ENCODE measurements at regions not wholly inside any gene's neighbourhood (a gene's known extent, or its start where the extent isn't known, plus 50 kb on each side); places are given as distances from the start of the nearest gene placed in this dataset.

GRCh38 chr3:167116120-167116922 is 263.8 kb downstream of the ZBBX start:
- H3K4me1 ChIP-seq (ENCODE audit: control insufficient read depth in 2 of 3, insufficient read depth in 2 of 3, low read depth in 1 of 3, low read length in 3 of 3), result no peaks in the 10 kb centered on the region
- H3K27ac ChIP-seq (ENCODE audit: low read depth in 2 of 2, low read length in 2 of 2), result no peak overlapping the region
- DNase-seq (peak in 1 of 5 donors; percentile 72), FAIRE-seq (no peak)
- H3K4me3 ChIP-seq (ENCODE audit: low read length in 3 of 3), result no peak overlapping the region
- H3K9ac ChIP-seq (ENCODE audit: low read length in 3 of 3), result no peak overlapping the region
- intact Hi-C loops (cut with DNase I), result no loop called here
- no peaks in the 10 kb centered on the region for H3K36me3 ChIP-seq (ENCODE audit: control insufficient read depth in 2 of 3, insufficient read depth in 3 of 3, low read length in 3 of 3)
- TF ChIP-seq CTCF (IDR thresholded peaks at IDR 0.05; ENCODE audit: borderline replicate concordance, extremely low read depth, insufficient read depth), result no peak
- H3K27me3 ChIP-seq (ENCODE audit: control insufficient read depth, insufficient read depth, low read length), result no peaks in the 10 kb centered on the region
- H3K9me3 ChIP-seq (ENCODE audit: control insufficient read depth in 2 of 3, insufficient read depth in 1 of 3, low read length in 3 of 3), result no peaks in the 10 kb centered on the region

GRCh38 chr3:167115331-167115934 is 264.7 kb downstream of the ZBBX start:
- DNase-seq (peak in 1 of 5 donors; percentile 58), FAIRE-seq (no peak)
- Histone ChIP-seq H3K9me3 (ENCODE audit: control insufficient read depth in 2 of 3, insufficient read depth in 1 of 3, low read length in 3 of 3) (no peaks in the 10 kb centered on the region), H3K4me1 (ENCODE audit: control insufficient read depth in 2 of 3, insufficient read depth in 2 of 3, low read depth in 1 of 3, low read length in 3 of 3) (no peaks in the 10 kb centered on the region), H3K27me3 (ENCODE audit: control insufficient read depth, insufficient read depth, low read length) (no peaks in the 10 kb centered on the region), H3K4me3 (ENCODE audit: low read length in 3 of 3) (no peak overlapping the region), H3K27ac (ENCODE audit: low read depth in 2 of 2, low read length in 2 of 2) (no peak overlapping the region), H3K36me3 (ENCODE audit: control insufficient read depth in 2 of 3, insufficient read depth in 3 of 3, low read length in 3 of 3) (no peaks in the 10 kb centered on the region), H3K9ac (ENCODE audit: low read length in 3 of 3) (no peak overlapping the region)
- intact Hi-C loops (cut with DNase I), result no loop called here
- no peak for TF ChIP-seq CTCF (IDR thresholded peaks at IDR 0.05; ENCODE audit: borderline replicate concordance, extremely low read depth, insufficient read depth)

DNA sequence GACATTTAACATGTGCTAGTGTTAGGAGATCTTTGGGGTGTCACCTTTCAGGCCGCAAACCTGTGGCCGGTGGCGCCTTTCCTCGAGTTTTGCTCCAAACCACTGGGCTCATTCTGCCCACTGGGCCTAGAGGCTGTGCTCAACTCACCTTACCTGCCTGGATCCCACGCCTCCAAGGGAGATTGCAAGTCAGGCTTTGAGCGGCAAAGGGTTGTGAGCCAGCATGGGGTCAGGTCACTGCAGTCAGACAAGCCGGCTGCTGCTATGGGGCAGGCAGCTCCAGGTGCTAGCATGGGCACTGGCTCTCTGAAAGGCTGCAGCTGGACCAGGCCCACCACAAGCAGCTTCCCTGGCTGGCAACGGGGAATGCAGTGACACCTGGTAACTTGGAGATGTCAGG is 265.5 kb downstream of the ZBBX start:
- intact Hi-C loops (cut with DNase I), result no loop called here

More for the DNA sequence above, 265.5 kb downstream of the ZBBX start:
- H3K27ac ChIP-seq (ENCODE audit: low read depth in 2 of 2, low read length in 2 of 2), result no peak overlapping the region
- H3K9me3 ChIP-seq (ENCODE audit: control insufficient read depth in 2 of 3, insufficient read depth in 1 of 3, low read length in 3 of 3), result no peaks in the 10 kb centered on the region
- no peak overlapping the region for H3K9ac ChIP-seq (ENCODE audit: low read length in 3 of 3)
- no peak overlapping the region for H3K4me3 ChIP-seq (ENCODE audit: low read length in 3 of 3)
- no peaks in the 10 kb centered on the region for H3K36me3 ChIP-seq (ENCODE audit: control insufficient read depth in 2 of 3, insufficient read depth in 3 of 3, low read length in 3 of 3)
- DNase-seq, result peak in 1 of 5 donors; percentile 53
- H3K4me1 ChIP-seq (ENCODE audit: control insufficient read depth in 2 of 3, insufficient read depth in 2 of 3, low read depth in 1 of 3, low read length in 3 of 3), result no peaks in the 10 kb centered on the region
- H3K27me3 ChIP-seq (ENCODE audit: control insufficient read depth, insufficient read depth, low read length), result no peaks in the 10 kb centered on the region
- TF ChIP-seq CTCF (IDR thresholded peaks at IDR 0.05; ENCODE audit: borderline replicate concordance, extremely low read depth, insufficient read depth), result no peak
- no peak for FAIRE-seq
